Hepatocyte (in vitro differentiated cells): ENCODE measurements at regions not wholly inside any gene's neighbourhood (a gene's known extent, or its start where the extent isn't known, plus 50 kb on each side); places are given as distances from the start of the nearest gene placed in this dataset.
A peak's percentile ranks its signal among the peaks of the same experiment; 100 is the strongest.

Source experiments
- DNase-seq: peaks from one replicate; pipeline ENCODE4 v3.0.0-alpha.2; 2016; ENCODE audit warnings: low spot score
- H2AFZ ChIP-seq: fragments of 200-600 bp; sonication (generic); 2 replicates; pipeline ENCODE4 v1.6.0; 2016; ENCODE audit warnings: antibody characterized with exemption, mild to moderate bottlenecking
- H3K27ac ChIP-seq: fragments of 200-600 bp; sonication (generic); 2 replicates; pipeline ENCODE4 v1.5.1; 2016; ENCODE audit warnings: mild to moderate bottlenecking
- H3K27me3 ChIP-seq: fragments of 200-600 bp; sonication (generic); 2 replicates; pipeline ENCODE4 v1.6.1; 2016
- H3K36me3 ChIP-seq: fragments of 200-600 bp; sonication (generic); replicated peaks from 2 replicates; pipeline ENCODE4 v1.5.1; 2016; ENCODE audit warnings: low read depth; ENCODE audit not compliant: insufficient read depth
- H3K4me1 ChIP-seq: fragments of 200-600 bp; sonication (generic); 2 replicates; pipeline ENCODE4 v1.5.1; 2016; ENCODE audit warnings: mild to moderate bottlenecking, moderate library complexity; ENCODE audit not compliant: insufficient read depth
- H3K4me2 ChIP-seq: fragments of 200-600 bp; sonication (generic); 2 replicates; pipeline ENCODE4 v1.6.0; 2016
- H3K4me3 ChIP-seq: fragments of 200-600 bp; sonication (generic); 2 replicates; pipeline ENCODE4 v1.5.1; 2016; ENCODE audit warnings: mild to moderate bottlenecking
- H3K79me2 ChIP-seq: fragments of 200-600 bp; sonication (generic); 2 replicates; pipeline ENCODE4 v1.6.0; 2017; ENCODE audit warnings: mild to moderate bottlenecking
- H3K9me2 ChIP-seq: fragments of 200-600 bp; sonication (generic); replicated peaks from 2 replicates; pipeline ENCODE4 v1.6.0; 2017; ENCODE audit warnings: mild to moderate bottlenecking; ENCODE audit not compliant: insufficient read depth
- H3K9me3 ChIP-seq: fragments of 200-600 bp; sonication (generic); 2 replicates; pipeline ENCODE4 v1.5.1; 2016; ENCODE audit warnings: low read depth, mild to moderate bottlenecking
- H4K20me1 ChIP-seq: fragments of 200-600 bp; sonication (generic); 2 replicates; pipeline ENCODE4 v1.6.0; 2016; ENCODE audit warnings: mild to moderate bottlenecking; ENCODE audit not compliant: insufficient read depth, poor library complexity, severe bottlenecking
- EZH2 ChIP-seq: fragments of 200-600 bp; sonication (generic); IDR thresholded peaks from 2 replicates; pipeline ENCODE4 v1.6.1; 2016; ENCODE audit warnings: antibody characterized with exemption, mild to moderate bottlenecking, borderline replicate concordance
- EZH2phosphoT487 ChIP-seq: fragments of 200-600 bp; sonication (generic); IDR thresholded peaks from one replicate; pipeline ENCODE4 v1.6.1; 2018; ENCODE audit warnings: antibody characterized with exemption, mild to moderate bottlenecking, low read depth, moderate library complexity; ENCODE audit not compliant: unreplicated experiment, severe bottlenecking
- WGBS: methylation state at CpG from one replicate; pipeline ENCODE4 v1.1.6; 2016; ENCODE audit warnings: low lambda C conversion rate; ENCODE audit errors: missing lambda C conversion rate; 5-methylcytosine and 5-hydroxymethylcytosine counted together
- TF ChIP-seq, protein P1 (sequence below): fragments of 200-600 bp; sonication (generic); IDR thresholded peaks from 2 replicates; pipeline ENCODE4 v1.5.1; 2016; ENCODE audit warnings: antibody characterized with exemption, mild to moderate bottlenecking; ENCODE audit not compliant: poor library complexity

DNA sequence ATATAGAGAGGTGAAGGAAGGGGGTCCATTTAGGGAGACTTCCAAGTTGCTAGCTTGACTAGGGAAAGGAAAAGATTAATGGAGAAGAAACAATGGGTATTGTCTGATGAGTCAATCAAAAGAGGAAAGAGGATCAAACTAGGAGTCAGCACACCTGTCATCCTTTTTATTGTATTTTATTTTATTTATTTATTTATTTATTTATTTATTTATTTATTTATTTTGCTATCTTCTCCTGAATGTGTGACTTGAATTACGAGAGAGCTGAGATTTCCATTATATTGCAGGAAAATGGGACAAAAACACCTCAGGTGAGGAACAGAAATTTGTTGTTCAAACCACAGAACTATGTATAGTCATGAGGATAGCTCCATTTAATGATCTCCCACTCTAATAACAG lies 58.9 kb downstream of the NUDT11 start:
- no peak for DNase-seq
- no peaks in the 10 kb centered on the region for H3K79me2 ChIP-seq
- H3K36me3 ChIP-seq: no peaks in the 10 kb centered on the region
- no peaks in the 10 kb centered on the region for H4K20me1 ChIP-seq
- no peak overlapping the region for H3K4me3 ChIP-seq
- no peak overlapping the region for H2AFZ ChIP-seq
- H3K4me2 ChIP-seq: no peak overlapping the region
- H3K9me2 ChIP-seq: no peaks in the 10 kb centered on the region
- H3K27ac ChIP-seq: no peak overlapping the region
- no peak for TF ChIP-seq EZH2
- H3K9me3 ChIP-seq: no peaks in the 10 kb centered on the region
- H3K4me1 ChIP-seq: no peaks in the 10 kb centered on the region
- H3K27me3 ChIP-seq: no peaks in the 10 kb centered on the region
- 95% methylated on average over 1 of the region's 1 CpG for WGBS

DNA sequence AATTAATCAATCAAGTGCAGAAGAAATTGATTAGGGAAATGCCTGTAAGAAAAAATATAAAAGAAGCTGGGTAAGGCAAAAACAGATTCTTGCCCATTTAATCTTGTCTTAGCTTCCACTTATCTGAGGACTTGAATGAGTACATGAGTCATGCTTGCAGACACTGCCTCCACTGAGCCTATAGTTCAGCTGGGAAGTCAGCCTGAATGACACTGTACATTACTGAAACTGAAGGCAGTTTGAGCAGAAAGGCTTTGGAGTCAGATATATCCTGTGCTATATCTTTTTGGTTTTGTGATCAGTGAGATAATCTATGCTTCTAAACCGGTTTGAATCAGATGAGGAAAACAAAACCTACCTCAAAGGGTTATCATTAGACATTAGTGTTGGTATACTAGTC lies 61.3 kb downstream of the NUDT11 start:
- H2AFZ ChIP-seq: no peak overlapping the region
- no peaks in the 10 kb centered on the region for H3K36me3 ChIP-seq
- WGBS: 62% methylated on average over 1 of the region's 1 CpG
- TF ChIP-seq EZH2phosphoT487 (no peak), EZH2 (no peak)
- TF ChIP-seq, protein P1, sequence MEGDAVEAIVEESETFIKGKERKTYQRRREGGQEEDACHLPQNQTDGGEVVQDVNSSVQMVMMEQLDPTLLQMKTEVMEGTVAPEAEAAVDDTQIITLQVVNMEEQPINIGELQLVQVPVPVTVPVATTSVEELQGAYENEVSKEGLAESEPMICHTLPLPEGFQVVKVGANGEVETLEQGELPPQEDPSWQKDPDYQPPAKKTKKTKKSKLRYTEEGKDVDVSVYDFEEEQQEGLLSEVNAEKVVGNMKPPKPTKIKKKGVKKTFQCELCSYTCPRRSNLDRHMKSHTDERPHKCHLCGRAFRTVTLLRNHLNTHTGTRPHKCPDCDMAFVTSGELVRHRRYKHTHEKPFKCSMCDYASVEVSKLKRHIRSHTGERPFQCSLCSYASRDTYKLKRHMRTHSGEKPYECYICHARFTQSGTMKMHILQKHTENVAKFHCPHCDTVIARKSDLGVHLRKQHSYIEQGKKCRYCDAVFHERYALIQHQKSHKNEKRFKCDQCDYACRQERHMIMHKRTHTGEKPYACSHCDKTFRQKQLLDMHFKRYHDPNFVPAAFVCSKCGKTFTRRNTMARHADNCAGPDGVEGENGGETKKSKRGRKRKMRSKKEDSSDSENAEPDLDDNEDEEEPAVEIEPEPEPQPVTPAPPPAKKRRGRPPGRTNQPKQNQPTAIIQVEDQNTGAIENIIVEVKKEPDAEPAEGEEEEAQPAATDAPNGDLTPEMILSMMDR: no peak
- no peak for DNase-seq
- H3K79me2 ChIP-seq: no peaks in the 10 kb centered on the region
- no peaks in the 10 kb centered on the region for H3K9me2 ChIP-seq
- no peaks in the 10 kb centered on the region for H3K4me1 ChIP-seq
- no peaks in the 10 kb centered on the region for H3K9me3 ChIP-seq
- no peak overlapping the region for H3K27ac ChIP-seq
- no peak overlapping the region for H3K4me3 ChIP-seq
- no peaks in the 10 kb centered on the region for H4K20me1 ChIP-seq
- H3K27me3 ChIP-seq: no peaks in the 10 kb centered on the region
- H3K4me2 ChIP-seq: no peak overlapping the region

DNA sequence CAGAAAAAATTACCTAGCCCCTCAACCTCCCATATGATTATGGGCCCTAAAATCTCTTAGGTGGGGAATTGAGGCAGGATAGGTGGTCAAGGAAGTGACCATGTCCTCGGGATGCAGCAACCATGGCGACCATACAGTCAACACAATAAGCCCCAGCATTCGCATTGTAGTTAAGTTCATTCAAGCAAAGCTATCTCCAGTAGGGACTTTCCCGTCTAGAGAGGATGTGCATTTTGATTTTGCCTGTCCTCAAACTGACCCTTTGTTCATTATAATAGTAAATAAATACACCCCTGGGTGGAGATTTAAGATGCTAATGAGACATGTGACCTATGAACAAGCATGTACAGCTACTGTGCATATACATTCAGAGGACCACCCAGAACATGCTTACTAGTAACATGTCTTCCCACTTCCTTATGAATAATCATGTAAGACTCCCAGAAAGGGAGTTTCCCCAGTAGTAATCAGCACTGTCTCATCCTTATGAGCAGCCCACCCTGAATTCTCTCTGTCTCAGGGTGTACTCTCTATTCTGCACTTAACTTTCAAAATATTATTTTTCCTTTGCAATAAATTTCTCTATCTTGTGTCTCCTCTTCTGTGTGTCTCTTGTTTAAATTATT lies 74.3 kb downstream of the NUDT11 start:
- no peak for DNase-seq
- no peaks in the 10 kb centered on the region for H3K4me1 ChIP-seq
- no peaks in the 10 kb centered on the region for H3K9me2 ChIP-seq
- H3K27me3 ChIP-seq: no peaks in the 10 kb centered on the region
- TF ChIP-seq, protein P1: no peak
- no peak for TF ChIP-seq EZH2
- no peak for TF ChIP-seq EZH2phosphoT487
- H3K79me2 ChIP-seq: no peaks in the 10 kb centered on the region
- H2AFZ ChIP-seq: no peak overlapping the region
- no peak overlapping the region for H3K27ac ChIP-seq
- WGBS: 69% methylated on average over 4 of the region's 4 CpGs
- H4K20me1 ChIP-seq: no peaks in the 10 kb centered on the region
- no peaks in the 10 kb centered on the region for H3K36me3 ChIP-seq
- no peak overlapping the region for H3K4me3 ChIP-seq
- no peak overlapping the region for H3K4me2 ChIP-seq
- no peaks in the 10 kb centered on the region for H3K9me3 ChIP-seq

DNA sequence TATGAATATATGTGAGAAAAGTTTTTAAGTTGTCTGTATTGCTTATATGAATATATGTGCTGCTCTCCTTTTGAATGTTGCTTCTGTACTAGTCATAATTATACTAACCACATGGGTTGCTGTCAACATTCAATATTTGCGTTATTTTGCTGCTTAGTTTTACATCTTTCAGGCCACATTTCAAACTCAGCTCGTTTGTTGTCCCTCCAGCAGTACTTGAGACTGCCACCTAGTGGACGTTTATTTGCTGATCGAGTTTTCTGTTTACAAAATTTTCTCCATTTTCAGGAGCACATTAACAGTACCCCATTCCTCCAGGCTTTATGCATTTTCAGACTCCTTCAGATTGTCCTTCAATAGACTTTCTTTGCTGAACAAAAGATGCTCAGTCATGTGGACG lies 75.8 kb downstream of the NUDT11 start:
- Histone ChIP-seq H3K4me3 (no peak overlapping the region), H3K4me2 (no peak overlapping the region), H3K4me1 (no peaks in the 10 kb centered on the region), H3K79me2 (no peaks in the 10 kb centered on the region), H3K27ac (no peak overlapping the region), H4K20me1 (no peaks in the 10 kb centered on the region), H3K9me2 (no peaks in the 10 kb centered on the region), H3K9me3 (no peaks in the 10 kb centered on the region), H2AFZ (no peak overlapping the region), H3K27me3 (no peaks in the 10 kb centered on the region), H3K36me3 (no peaks in the 10 kb centered on the region)
- 3% methylated on average over 5 of the region's 5 CpGs for WGBS
- DNase-seq: peak; percentile 71
- no peak for TF ChIP-seq EZH2phosphoT487
- no peak for TF ChIP-seq EZH2
- TF ChIP-seq, protein P1: peak; percentile 67
